ENCODE measurements at regions not wholly inside any gene's neighbourhood (a gene's known extent, or its start where the extent isn't known, plus 50 kb on each side); places are given as distances from the start of the nearest gene placed in this dataset.

- intact Hi-C loops (cut with micrococcal nuclease) = no loop called here
- no peak for DNase-seq (ENCODE audit: low spot score)
- Mint-ChIP-seq H3K27me3 (ENCODE audit: low read depth) (no peaks in the 10 kb centered on the region), H3K4me1 (ENCODE audit: low read depth) (no peaks in the 10 kb centered on the region), H3K9me3 (peaks cover under 1% of the 10 kb centered on the region), H3K4me3 (ENCODE audit: low read depth) (no peak overlapping the region), H3K36me3 (ENCODE audit: low read depth) (no peaks in the 10 kb centered on the region), H3K27ac (no peak overlapping the region)
Observed at GRCh38 chrX:42450228-42450627, 327.7 kb downstream of the PPP1R2C start.

DNA sequence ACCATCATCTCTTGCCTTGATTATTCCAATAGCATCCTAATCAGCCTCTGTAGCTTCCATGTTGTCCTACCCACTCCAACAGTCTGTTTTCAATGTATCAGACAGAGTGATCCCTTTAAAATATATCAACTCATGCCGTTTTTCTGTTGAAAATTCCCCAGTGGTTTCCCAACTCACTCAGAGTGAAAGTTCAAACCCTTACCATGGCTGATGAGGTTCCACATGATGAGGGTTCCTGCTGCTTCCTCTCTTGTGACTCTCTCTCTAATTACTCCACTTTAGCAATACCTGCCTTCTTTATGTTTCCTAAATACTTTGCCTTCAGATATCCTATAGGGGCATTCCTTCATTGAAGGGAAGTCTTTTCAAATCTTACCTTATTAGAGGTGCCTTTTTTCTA is 334.7 kb downstream of the PPP1R2C start:
- Mint-ChIP-seq H3K36me3 (ENCODE audit: low read depth) (no peaks in the 10 kb centered on the region), H3K9me3 (peaks cover 6% of the 10 kb centered on the region), H3K27me3 (ENCODE audit: low read depth) (no peaks in the 10 kb centered on the region), H3K4me3 (ENCODE audit: low read depth) (no peak overlapping the region), H3K4me1 (ENCODE audit: low read depth) (no peaks in the 10 kb centered on the region), H3K27ac (no peak overlapping the region)
- no peak for DNase-seq (ENCODE audit: low spot score)
- intact Hi-C loops (cut with micrococcal nuclease) = no loop called here

DNA sequence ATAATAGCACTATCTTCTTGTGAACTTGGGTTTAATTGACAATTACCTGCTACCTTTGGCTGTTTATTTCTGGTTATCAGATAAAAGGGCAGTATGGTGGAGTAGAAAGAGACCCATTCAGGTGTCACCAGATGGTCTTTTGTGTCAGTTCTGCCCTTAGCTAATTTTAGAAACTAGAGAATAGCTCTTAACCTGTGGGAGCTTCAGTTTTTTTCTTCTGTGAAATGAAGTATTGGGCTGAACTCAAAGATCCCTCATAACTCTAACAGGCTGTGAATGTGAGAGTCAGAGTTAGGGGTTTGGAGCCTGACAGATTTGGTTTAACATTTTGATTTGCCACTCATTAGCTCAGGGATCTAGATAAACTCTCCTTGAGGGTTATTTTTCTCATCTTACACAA is 335.2 kb downstream of the PPP1R2C start:
- intact Hi-C loops (cut with micrococcal nuclease) = no loop called here
- H3K4me1 Mint-ChIP-seq (ENCODE audit: low read depth) = no peaks in the 10 kb centered on the region
- no peak overlapping the region for H3K27ac Mint-ChIP-seq
- DNase-seq (ENCODE audit: low spot score) = no peak
- peaks cover 6% of the 10 kb centered on the region for H3K9me3 Mint-ChIP-seq
- H3K36me3 Mint-ChIP-seq (ENCODE audit: low read depth) = no peaks in the 10 kb centered on the region
- H3K4me3 Mint-ChIP-seq (ENCODE audit: low read depth) = no peak overlapping the region
- H3K27me3 Mint-ChIP-seq (ENCODE audit: low read depth) = no peaks in the 10 kb centered on the region

DNA sequence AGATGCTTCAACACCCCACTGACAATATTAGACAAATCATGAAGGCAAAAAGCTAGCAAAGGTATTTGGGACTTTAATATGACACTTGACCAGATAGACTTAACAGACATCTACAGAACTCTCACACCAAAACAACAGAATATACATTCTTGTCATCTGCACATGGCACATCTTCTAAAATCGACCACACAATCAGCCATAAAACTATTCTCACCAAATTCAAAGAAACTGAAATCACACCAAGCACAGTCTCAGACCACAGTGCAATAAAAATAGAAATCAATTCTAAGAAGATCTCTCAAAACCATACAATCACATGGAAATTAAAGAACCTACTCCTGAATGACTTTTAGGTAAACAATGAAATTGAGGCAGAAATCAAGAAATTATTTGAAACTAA is 340.8 kb downstream of the PPP1R2C start:
- Mint-ChIP-seq H3K27ac (no peak overlapping the region), H3K27me3 (ENCODE audit: low read depth) (no peaks in the 10 kb centered on the region), H3K36me3 (ENCODE audit: low read depth) (no peaks in the 10 kb centered on the region), H3K4me3 (ENCODE audit: low read depth) (no peak overlapping the region), H3K9me3 (peaks cover 4% of the 10 kb centered on the region), H3K4me1 (ENCODE audit: low read depth) (peaks cover 5% of the 10 kb centered on the region)
- intact Hi-C loops (cut with micrococcal nuclease) = no loop called here
- no peak for DNase-seq (ENCODE audit: low spot score)

DNA sequence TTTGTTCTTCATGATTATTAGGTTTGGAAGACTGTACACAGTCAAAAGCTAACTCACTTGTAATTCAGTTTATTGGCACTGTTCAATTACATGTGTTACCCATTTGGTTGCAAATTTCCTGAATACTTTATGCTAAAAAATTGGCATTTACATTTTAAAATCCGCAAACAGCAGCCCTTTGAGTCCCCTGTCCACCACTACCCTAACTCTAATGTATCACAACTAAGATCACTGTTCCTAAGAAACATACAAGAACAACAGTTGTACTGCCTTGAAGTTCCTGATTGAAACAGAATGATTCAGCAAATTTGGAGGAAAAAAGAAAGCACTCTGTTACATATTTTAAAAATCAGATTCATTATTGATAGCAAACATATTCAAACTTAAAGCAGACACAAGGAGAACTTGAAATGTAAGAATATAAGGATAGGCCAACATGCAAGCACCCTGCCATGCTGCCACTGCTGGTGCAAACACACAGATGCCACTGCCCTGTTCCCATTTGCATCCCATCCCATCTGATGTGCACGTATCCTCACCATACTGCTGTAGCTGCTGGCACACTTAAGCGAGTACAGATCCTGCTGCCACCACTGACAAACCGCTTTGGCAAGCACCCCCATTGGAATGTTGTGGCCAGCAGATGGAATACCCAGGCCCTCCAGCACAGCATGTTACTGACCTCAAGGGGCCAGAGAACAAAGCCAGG is 343.4 kb downstream of the PPP1R2C start:
- intact Hi-C loops (cut with micrococcal nuclease) = no loop called here
- peaks cover 4% of the 10 kb centered on the region for H3K9me3 Mint-ChIP-seq

DNA sequence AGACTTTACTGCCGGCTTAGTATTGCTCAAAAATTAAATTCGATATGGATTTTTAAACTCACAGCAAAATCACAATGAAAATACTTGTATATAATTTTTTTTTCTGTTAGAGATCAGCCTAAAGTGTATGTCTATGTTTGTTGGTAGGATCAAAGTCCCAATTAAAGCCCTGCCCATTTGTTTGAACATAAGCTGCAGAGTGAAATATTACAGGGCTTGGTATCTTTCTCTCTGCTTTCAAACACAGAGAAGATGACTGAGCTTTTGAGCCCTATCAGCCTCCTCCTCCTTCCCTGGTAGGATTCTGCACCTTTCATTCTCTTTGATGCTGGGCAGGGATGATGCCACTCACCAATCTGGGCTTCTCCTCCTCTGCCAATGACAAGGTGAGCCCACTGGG is 345.4 kb downstream of the PPP1R2C start:
- intact Hi-C loops (cut with micrococcal nuclease) = no loop called here
- H3K4me3 Mint-ChIP-seq (ENCODE audit: low read depth) = no peak overlapping the region
- peaks cover 4% of the 10 kb centered on the region for H3K9me3 Mint-ChIP-seq
- H3K27ac Mint-ChIP-seq = no peak overlapping the region
- H3K36me3 Mint-ChIP-seq (ENCODE audit: low read depth) = no peaks in the 10 kb centered on the region
- peaks cover 4% of the 10 kb centered on the region for H3K4me1 Mint-ChIP-seq (ENCODE audit: low read depth)
- DNase-seq (ENCODE audit: low spot score) = no peak
- H3K27me3 Mint-ChIP-seq (ENCODE audit: low read depth) = no peaks in the 10 kb centered on the region

More for the DNA sequence above, 343.4 kb downstream of the PPP1R2C start:
- no peak for DNase-seq (ENCODE audit: low spot score)
- Mint-ChIP-seq H3K27me3 (ENCODE audit: low read depth) (no peaks in the 10 kb centered on the region), H3K36me3 (ENCODE audit: low read depth) (no peaks in the 10 kb centered on the region), H3K4me1 (ENCODE audit: low read depth) (peaks cover 5% of the 10 kb centered on the region), H3K4me3 (ENCODE audit: low read depth) (no peak overlapping the region), H3K27ac (no peak overlapping the region)

DNA sequence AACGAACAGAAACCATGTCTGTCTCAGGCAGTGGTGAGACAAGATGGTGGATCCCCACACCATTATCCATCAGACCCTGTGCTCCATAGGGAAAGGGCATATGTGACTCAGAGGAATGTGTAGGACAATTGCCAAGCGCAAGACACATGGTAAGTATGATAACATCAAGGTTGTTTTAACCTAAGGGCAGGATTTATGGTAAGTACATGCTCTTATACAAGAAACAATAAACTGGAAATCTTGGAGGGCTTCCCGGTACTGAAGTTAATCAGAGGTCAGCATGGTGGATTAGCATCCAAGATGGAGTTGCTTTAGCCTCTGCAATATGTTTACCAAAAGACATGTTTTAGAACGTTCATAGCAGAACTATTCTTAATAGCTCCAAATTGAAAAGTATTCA is 355.0 kb downstream of the PPP1R2C start:
- no peaks in the 10 kb centered on the region for H3K36me3 Mint-ChIP-seq (ENCODE audit: low read depth)
- H3K27ac Mint-ChIP-seq = no peak overlapping the region
- H3K4me1 Mint-ChIP-seq (ENCODE audit: low read depth) = no peaks in the 10 kb centered on the region
- intact Hi-C loops (cut with micrococcal nuclease) = no loop called here
- H3K4me3 Mint-ChIP-seq (ENCODE audit: low read depth) = no peak overlapping the region
- H3K9me3 Mint-ChIP-seq = no peaks in the 10 kb centered on the region
- no peaks in the 10 kb centered on the region for H3K27me3 Mint-ChIP-seq (ENCODE audit: low read depth)
- DNase-seq (ENCODE audit: low spot score) = no peak

- intact Hi-C loops (cut with micrococcal nuclease) = no loop called here
- Mint-ChIP-seq H3K27ac (no peak overlapping the region), H3K4me1 (ENCODE audit: low read depth) (no peaks in the 10 kb centered on the region), H3K27me3 (ENCODE audit: low read depth) (no peaks in the 10 kb centered on the region), H3K9me3 (no peaks in the 10 kb centered on the region), H3K36me3 (ENCODE audit: low read depth) (no peaks in the 10 kb centered on the region), H3K4me3 (ENCODE audit: low read depth) (no peak overlapping the region)
- no peak for DNase-seq (ENCODE audit: low spot score)
Observed at GRCh38 chrX:42420426-42420825, 357.5 kb downstream of the PPP1R2C start.

GRCh38 chrX:42415636-42416035 is 362.3 kb downstream of the PPP1R2C start:
- intact Hi-C loops (cut with micrococcal nuclease) = no loop called here
- no peak overlapping the region for H3K4me3 Mint-ChIP-seq (ENCODE audit: low read depth)
- peaks cover 14% of the 10 kb centered on the region for H3K9me3 Mint-ChIP-seq
- H3K4me1 Mint-ChIP-seq (ENCODE audit: low read depth) = no peaks in the 10 kb centered on the region
- no peak overlapping the region for H3K27ac Mint-ChIP-seq
- H3K27me3 Mint-ChIP-seq (ENCODE audit: low read depth) = no peaks in the 10 kb centered on the region
- no peak for DNase-seq (ENCODE audit: low spot score)
- peaks cover 4% of the 10 kb centered on the region for H3K36me3 Mint-ChIP-seq (ENCODE audit: low read depth)

DNA sequence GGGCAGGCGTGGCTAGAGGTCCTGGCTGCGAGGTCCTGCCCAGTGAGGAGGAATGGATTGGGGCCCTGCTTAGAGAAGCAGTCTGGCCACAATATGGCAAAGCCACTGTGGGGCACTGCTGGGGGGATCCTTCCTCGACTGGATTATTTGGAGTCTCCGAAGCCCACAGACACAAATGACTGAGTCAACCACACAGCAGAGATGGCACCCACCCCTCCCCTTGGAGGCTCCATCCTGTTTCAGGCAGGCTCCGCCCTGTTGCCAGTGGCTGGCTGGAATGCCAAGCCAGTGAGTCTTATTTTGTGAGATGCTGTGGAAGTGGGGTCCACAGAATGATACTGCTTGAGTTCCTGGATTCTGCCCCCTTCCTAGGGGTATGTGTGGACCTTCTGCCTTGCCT is 363.9 kb downstream of the PPP1R2C start:
- Mint-ChIP-seq H3K4me3 (ENCODE audit: low read depth) (no peak overlapping the region), H3K27ac (no peak overlapping the region), H3K4me1 (ENCODE audit: low read depth) (no peaks in the 10 kb centered on the region), H3K36me3 (ENCODE audit: low read depth) (peaks cover 4% of the 10 kb centered on the region), H3K27me3 (ENCODE audit: low read depth) (no peaks in the 10 kb centered on the region), H3K9me3 (peaks cover 16% of the 10 kb centered on the region)
- DNase-seq (ENCODE audit: low spot score) = no peak
- intact Hi-C loops (cut with micrococcal nuclease) = no loop called here

- Mint-ChIP-seq H3K27ac (no peak overlapping the region), H3K27me3 (ENCODE audit: low read depth) (no peaks in the 10 kb centered on the region), H3K4me3 (ENCODE audit: low read depth) (no peak overlapping the region), H3K36me3 (ENCODE audit: low read depth) (no peaks in the 10 kb centered on the region), H3K9me3 (no peaks in the 10 kb centered on the region), H3K4me1 (ENCODE audit: low read depth) (peaks cover 10% of the 10 kb centered on the region)
- intact Hi-C loops (cut with micrococcal nuclease) = no loop called here
- DNase-seq (ENCODE audit: low spot score) = no peak
Observed at GRCh38 chrX:42399632-42400024, 378.3 kb downstream of the PPP1R2C start.

DNA sequence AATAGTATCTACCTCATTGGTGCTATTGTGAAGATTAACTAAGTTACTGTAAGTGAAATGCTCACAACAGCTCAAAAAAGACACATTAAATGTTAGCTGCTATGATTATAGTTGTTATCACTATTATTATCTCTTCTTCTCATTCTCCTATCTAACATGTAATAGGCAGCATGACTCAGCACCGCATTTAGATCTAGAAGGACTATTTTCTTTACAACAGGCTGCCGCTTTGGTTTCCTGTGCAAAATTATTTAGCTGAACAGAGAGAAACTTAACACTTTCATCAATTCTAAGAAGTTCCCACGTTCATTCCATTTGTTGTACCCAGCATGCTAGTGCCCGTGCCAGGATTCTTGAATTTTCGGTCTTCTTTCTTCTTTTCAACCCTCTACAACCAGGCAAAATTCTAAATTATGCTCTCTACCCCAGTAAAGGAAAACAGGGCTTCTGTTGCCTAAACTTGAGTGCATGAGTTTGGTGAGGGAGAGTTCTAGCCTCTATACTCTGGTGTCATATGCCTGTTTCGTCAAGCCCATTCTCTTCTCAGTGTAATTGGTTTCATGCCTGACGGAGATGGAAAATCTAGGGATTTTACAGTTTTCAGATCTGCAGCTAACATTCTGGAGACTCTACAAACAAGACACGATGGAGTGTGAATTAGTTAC is 378.9 kb downstream of the PPP1R2C start:
- H3K27me3 Mint-ChIP-seq (ENCODE audit: low read depth) = no peaks in the 10 kb centered on the region
- no peak overlapping the region for H3K4me3 Mint-ChIP-seq (ENCODE audit: low read depth)
- no peaks in the 10 kb centered on the region for H3K36me3 Mint-ChIP-seq (ENCODE audit: low read depth)
- no peak for DNase-seq (ENCODE audit: low spot score)
- intact Hi-C loops (cut with micrococcal nuclease) = no loop called here
- H3K4me1 Mint-ChIP-seq (ENCODE audit: low read depth) = peaks cover 10% of the 10 kb centered on the region
- no peak overlapping the region for H3K27ac Mint-ChIP-seq
- no peaks in the 10 kb centered on the region for H3K9me3 Mint-ChIP-seq

- Mint-ChIP-seq H3K4me1 (ENCODE audit: low read depth) (peaks cover 13% of the 10 kb centered on the region), H3K27ac (no peak overlapping the region), H3K4me3 (ENCODE audit: low read depth) (no peak overlapping the region), H3K9me3 (no peaks in the 10 kb centered on the region), H3K27me3 (ENCODE audit: low read depth) (no peaks in the 10 kb centered on the region), H3K36me3 (ENCODE audit: low read depth) (no peaks in the 10 kb centered on the region)
- DNase-seq (ENCODE audit: low spot score) = no peak
- intact Hi-C loops (cut with micrococcal nuclease) = no loop called here
Observed at GRCh38 chrX:42396136-42396535, 381.8 kb downstream of the PPP1R2C start.
